IMR-90 (cell line): ENCODE measurements at regions not wholly inside any gene's neighbourhood (a gene's known extent, or its start where the extent isn't known, plus 50 kb on each side); places are given as distances from the start of the nearest gene placed in this dataset.

Source experiments
- BHLHE40 ChIP-seq: fragments of 150-350 bp; IDR thresholded peaks from 2 replicates; pipeline ENCODE4 v1.6.1; 2016; ENCODE audit warnings: mild to moderate bottlenecking, low read depth, low read length
- CEBPB ChIP-seq: IDR thresholded peaks from 2 replicates; pipeline ENCODE4 v1.6.1; 2012; ENCODE audit warnings: low read depth, low read length, improper control_type of control experiment
- CHD1 ChIP-seq: IDR thresholded peaks from 2 replicates; pipeline ENCODE4 v1.6.1; 2012; ENCODE audit warnings: low read depth, low read length, improper control_type of control experiment
- FOS ChIP-seq: fragments of 150-350 bp; IDR thresholded peaks from 2 replicates; pipeline ENCODE4 v1.6.1; 2016; ENCODE audit warnings: low read depth, low read length
- MAFK ChIP-seq: IDR thresholded peaks from 2 replicates; pipeline ENCODE4 v1.6.1; 2012; ENCODE audit warnings: low read depth, low read length, improper control_type of control experiment
- MXI1 ChIP-seq: IDR thresholded peaks from 2 replicates; pipeline ENCODE4 v1.6.1; 2012; ENCODE audit warnings: low read depth, mild to moderate bottlenecking, low read length, moderate library complexity, borderline replicate concordance
- NFE2L2 ChIP-seq: fragments of 150-350 bp; IDR thresholded peaks from 2 replicates; pipeline ENCODE4 v1.6.1; 2016; ENCODE audit warnings: low read depth, mild to moderate bottlenecking, low read length
- POLR2A ChIP-seq: IDR thresholded peaks from 2 replicates; pipeline ENCODE4 v1.6.1; 2012; ENCODE audit warnings: mild to moderate bottlenecking, low read depth, low read length
- RAD21 ChIP-seq: IDR thresholded peaks from 2 replicates; pipeline ENCODE4 v1.6.1; 2012; ENCODE audit warnings: low read length, improper control_type of control experiment
- RCOR1 ChIP-seq: IDR thresholded peaks from 2 replicates; pipeline ENCODE4 v1.6.1; 2012; ENCODE audit warnings: mild to moderate bottlenecking, low read length, improper control_type of control experiment; ENCODE audit not compliant: insufficient replicate concordance
- SMC3 ChIP-seq: fragments of 150-350 bp; IDR thresholded peaks from 2 replicates; pipeline ENCODE4 v1.6.1; 2016; ENCODE audit warnings: low read depth, mild to moderate bottlenecking, antibody characterized with exemption, low read length, moderate library complexity
- TF ChIP-seq, protein P1 (sequence below): conservative IDR thresholded peaks from 2 replicates; pipeline ENCODE4 v1.5.1; 2012; ENCODE audit warnings: mild to moderate bottlenecking, low read depth, low read length, improper control_type of control experiment
- TF ChIP-seq, protein P2 (sequence below): fragments of 150-350 bp; IDR thresholded peaks from 2 replicates; pipeline ENCODE4 v1.6.1; 2017; ENCODE audit warnings: mild to moderate bottlenecking, antibody characterized with exemption, low read length, low read depth

DNA sequence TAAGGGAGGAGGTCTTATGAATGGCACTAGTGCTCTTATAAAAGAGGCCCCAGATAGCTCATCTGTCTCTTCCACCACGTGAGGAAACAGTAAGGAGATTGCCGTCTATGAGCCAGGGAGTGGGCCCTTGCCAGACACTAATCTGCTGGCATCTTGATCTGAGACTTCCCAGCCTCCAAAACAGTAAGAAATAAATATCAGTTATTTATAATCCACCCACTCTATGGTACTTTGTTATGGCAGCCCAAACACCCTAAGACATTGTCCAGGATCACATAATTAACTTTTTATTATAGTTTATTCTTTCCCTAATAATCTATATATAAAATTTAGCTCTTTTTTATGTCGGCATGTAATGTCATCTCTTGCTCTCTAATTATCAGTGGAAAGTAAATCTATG is 144.0 kb upstream of the IRF2BP2 start:
- TF ChIP-seq RAD21 (no peak), CEBPB (no peak), RCOR1 (no peak), POLR2A (no peak), MXI1 (no peak), SMC3 (no peak), MAFK (no peak), BHLHE40 (no peak), FOS (no peak), NFE2L2 (no peak), CHD1 (no peak)
- TF ChIP-seq, protein P1, sequence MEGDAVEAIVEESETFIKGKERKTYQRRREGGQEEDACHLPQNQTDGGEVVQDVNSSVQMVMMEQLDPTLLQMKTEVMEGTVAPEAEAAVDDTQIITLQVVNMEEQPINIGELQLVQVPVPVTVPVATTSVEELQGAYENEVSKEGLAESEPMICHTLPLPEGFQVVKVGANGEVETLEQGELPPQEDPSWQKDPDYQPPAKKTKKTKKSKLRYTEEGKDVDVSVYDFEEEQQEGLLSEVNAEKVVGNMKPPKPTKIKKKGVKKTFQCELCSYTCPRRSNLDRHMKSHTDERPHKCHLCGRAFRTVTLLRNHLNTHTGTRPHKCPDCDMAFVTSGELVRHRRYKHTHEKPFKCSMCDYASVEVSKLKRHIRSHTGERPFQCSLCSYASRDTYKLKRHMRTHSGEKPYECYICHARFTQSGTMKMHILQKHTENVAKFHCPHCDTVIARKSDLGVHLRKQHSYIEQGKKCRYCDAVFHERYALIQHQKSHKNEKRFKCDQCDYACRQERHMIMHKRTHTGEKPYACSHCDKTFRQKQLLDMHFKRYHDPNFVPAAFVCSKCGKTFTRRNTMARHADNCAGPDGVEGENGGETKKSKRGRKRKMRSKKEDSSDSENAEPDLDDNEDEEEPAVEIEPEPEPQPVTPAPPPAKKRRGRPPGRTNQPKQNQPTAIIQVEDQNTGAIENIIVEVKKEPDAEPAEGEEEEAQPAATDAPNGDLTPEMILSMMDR: no peak
- TF ChIP-seq, protein P2, sequence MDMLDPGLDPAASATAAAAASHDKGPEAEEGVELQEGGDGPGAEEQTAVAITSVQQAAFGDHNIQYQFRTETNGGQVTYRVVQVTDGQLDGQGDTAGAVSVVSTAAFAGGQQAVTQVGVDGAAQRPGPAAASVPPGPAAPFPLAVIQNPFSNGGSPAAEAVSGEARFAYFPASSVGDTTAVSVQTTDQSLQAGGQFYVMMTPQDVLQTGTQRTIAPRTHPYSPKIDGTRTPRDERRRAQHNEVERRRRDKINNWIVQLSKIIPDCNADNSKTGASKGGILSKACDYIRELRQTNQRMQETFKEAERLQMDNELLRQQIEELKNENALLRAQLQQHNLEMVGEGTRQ: no peak
